HEK293 (cell line): ENCODE measurements at regions not wholly inside any gene's neighbourhood (a gene's known extent, or its start where the extent isn't known, plus 50 kb on each side); places are given as distances from the start of the nearest gene placed in this dataset.

Experiments
- CTCF ChIP-seq: fragments of 450-650 bp; formaldehyde crosslinking; IDR thresholded peaks from 2 replicates; pipeline ENCODE4 v1.5.1; 2016; ENCODE audit warnings: missing biosample characterization, missing genetic modification characterization
- ZEB2 ChIP-seq: fragments of 450-650 bp; formaldehyde crosslinking; IDR thresholded peaks from 2 replicates; pipeline ENCODE4 v1.5.1; 2016; ENCODE audit warnings: missing biosample characterization, missing genetic modification characterization

GRCh38 chr14:65304963-65305362 is 107.6 kb upstream of the FUT8 start:
- TF ChIP-seq CTCF (tag by site-specific recombination), result no peak
- TF ChIP-seq ZEB2 (tag by site-specific recombination), result no peak
